Keratinocyte (primary cell): ENCODE measurements at regions not wholly inside any gene's neighbourhood (a gene's known extent, or its start where the extent isn't known, plus 50 kb on each side); places are given as distances from the start of the nearest gene placed in this dataset.

ENCODE experiments used
- DNase-seq: peaks from one replicate; pipeline ENCODE4 v3.0.0-alpha.2; 2011; ENCODE audit warnings: low read depth, missing footprints, low spot score
- FAIRE-seq: peaks from 2 replicates; lab custom pipeline; 2011; peaks lifted over from hg19 to GRCh38; lab: Jason Lieb, UNC
- H2AFZ ChIP-seq: 2 replicates; pipeline ENCODE4 v1.6.0; 2012; ENCODE audit warnings: low read length, control low read depth, inconsistent platforms; ENCODE audit not compliant: control insufficient read depth
- H3K27ac ChIP-seq: 2 replicates; pipeline ENCODE4 v1.5.1; 2011; ENCODE audit warnings: low read length; ENCODE audit not compliant: control insufficient read depth, insufficient read depth
- H3K27me3 ChIP-seq: 3 replicates; pipeline ENCODE4 v1.6.0; 2011; ENCODE audit warnings: low read length; ENCODE audit not compliant: control insufficient read depth, insufficient read depth; ENCODE audit errors: extremely low read depth
- H3K36me3 ChIP-seq, 2 experiments: 2 replicates in 1 of 2; 3 replicates in 1 of 2; pipeline ENCODE4 v1.5.1; 2011; ENCODE audit warnings: low read length in 2 of 2, mild to moderate bottlenecking in 1 of 2; ENCODE audit not compliant: control insufficient read depth in 2 of 2, insufficient read depth in 2 of 2; ENCODE audit errors: extremely low read depth in 1 of 2
- H3K4me1 ChIP-seq: 3 replicates; pipeline ENCODE4 v1.5.1; 2011; ENCODE audit warnings: low read length; ENCODE audit not compliant: control insufficient read depth, insufficient read depth; ENCODE audit errors: extremely low read depth
- H3K4me2 ChIP-seq: 3 replicates; pipeline ENCODE4 v1.6.0; 2011; ENCODE audit warnings: low read depth, low read length; ENCODE audit not compliant: control insufficient read depth, insufficient read depth; ENCODE audit errors: extremely low read depth
- H3K4me3 ChIP-seq, 3 experiments: fragments of 200-600 bp in 1 of 3; sonication (generic) in 1 of 3; 2 replicates in 2 of 3; 3 replicates in 1 of 3; pipeline ENCODE4 v1.5.1; 2011 to 2016; ENCODE audit warnings: low read length in 3 of 3, mild to moderate bottlenecking in 3 of 3, control low read depth in 2 of 3, inconsistent platforms in 1 of 3, low read depth in 1 of 3, mixed read lengths in 1 of 3, mixed run types in 1 of 3, moderate library complexity in 1 of 3; ENCODE audit not compliant: control insufficient read depth in 2 of 3, insufficient read depth in 2 of 3; ENCODE audit errors: extremely low read depth in 1 of 3
- H3K79me2 ChIP-seq: 2 replicates; pipeline ENCODE4 v1.6.0; 2012; ENCODE audit warnings: low read length; ENCODE audit not compliant: control insufficient read depth, insufficient read depth
- H3K9ac ChIP-seq: 3 replicates; pipeline ENCODE4 v1.6.0; 2011; ENCODE audit warnings: low read length; ENCODE audit not compliant: control insufficient read depth, insufficient read depth; ENCODE audit errors: extremely low read depth
- H3K9me1 ChIP-seq: 3 replicates; pipeline ENCODE4 v1.6.0; 2011; ENCODE audit warnings: low read length; ENCODE audit not compliant: control insufficient read depth, insufficient read depth; ENCODE audit errors: extremely low read depth
- H3K9me3 ChIP-seq: 2 replicates; pipeline ENCODE4 v1.5.1; 2012; ENCODE audit warnings: low read depth, low read length; ENCODE audit not compliant: control insufficient read depth
- H4K20me1 ChIP-seq: 3 replicates; pipeline ENCODE4 v1.6.0; 2011; ENCODE audit warnings: low read length; ENCODE audit not compliant: control insufficient read depth, insufficient read depth; ENCODE audit errors: extremely low read depth
- EZH2 ChIP-seq: IDR thresholded peaks from one replicate; pipeline ENCODE4 v1.6.1; 2012; ENCODE audit warnings: inconsistent platforms, mild to moderate bottlenecking, low read length, moderate library complexity
- dilution Hi-C: fragments of 300-500 bp; cut with MboI; formaldehyde crosslinking; loops from one replicate; pipeline ENCODE4 v1.7.0; 2020; ENCODE audit warnings: low sequenced_read_pairs; ENCODE audit not compliant: extremely low pct_ligation_motif_present
- TF ChIP-seq, protein P1 (sequence below), 3 experiments: IDR thresholded peaks in 1 of 3; conservative IDR thresholded peaks in 1 of 3; optimal IDR thresholded peaks in 1 of 3; 2 replicates in 2 of 3; 3 replicates in 1 of 3; pipeline versions ENCODE3 to v1.5.1; 2011; ENCODE audit warnings: low read length in 3 of 3, mild to moderate bottlenecking in 3 of 3, moderate library complexity in 2 of 3, control low read depth in 1 of 3, inconsistent platforms in 1 of 3; ENCODE audit not compliant: insufficient read depth in 2 of 3; ENCODE audit errors: extremely low read depth in 1 of 3

DNA sequence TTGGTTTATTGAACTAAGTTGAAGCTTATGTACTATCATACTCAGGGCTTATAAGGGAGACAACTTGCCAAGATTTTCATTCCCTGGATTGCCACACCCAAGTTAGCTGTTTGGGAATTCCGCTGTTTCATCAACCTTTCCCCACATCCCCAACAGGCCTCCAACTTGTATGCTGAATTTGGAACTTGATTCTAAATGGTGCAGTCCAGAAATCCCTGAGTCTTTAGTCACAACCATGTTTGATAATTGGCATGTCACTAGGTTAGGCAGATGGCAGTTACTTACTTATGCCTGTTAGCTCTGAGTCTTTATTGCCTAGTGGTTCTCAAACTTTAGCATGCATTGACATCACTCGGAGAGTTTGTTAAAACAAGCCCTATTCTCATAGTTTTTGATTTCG lies 135.4 kb upstream of the PRPS1L1 start:
- Histone ChIP-seq H3K36me3 (no peaks in the 10 kb centered on the region), H4K20me1 (no peaks in the 10 kb centered on the region), H3K27me3 (no peaks in the 10 kb centered on the region), H3K9me3 (no peaks in the 10 kb centered on the region), H3K4me2 (no peak overlapping the region), H3K9me1 (no peaks in the 10 kb centered on the region), H3K27ac (no peak overlapping the region), H3K9ac (no peak overlapping the region), H2AFZ (no peak overlapping the region), H3K79me2 (no peaks in the 10 kb centered on the region), H3K4me3 (no peak overlapping the region), H3K4me1 (no peaks in the 10 kb centered on the region)
- dilution Hi-C loops: no loop called here
- TF ChIP-seq, protein P1, sequence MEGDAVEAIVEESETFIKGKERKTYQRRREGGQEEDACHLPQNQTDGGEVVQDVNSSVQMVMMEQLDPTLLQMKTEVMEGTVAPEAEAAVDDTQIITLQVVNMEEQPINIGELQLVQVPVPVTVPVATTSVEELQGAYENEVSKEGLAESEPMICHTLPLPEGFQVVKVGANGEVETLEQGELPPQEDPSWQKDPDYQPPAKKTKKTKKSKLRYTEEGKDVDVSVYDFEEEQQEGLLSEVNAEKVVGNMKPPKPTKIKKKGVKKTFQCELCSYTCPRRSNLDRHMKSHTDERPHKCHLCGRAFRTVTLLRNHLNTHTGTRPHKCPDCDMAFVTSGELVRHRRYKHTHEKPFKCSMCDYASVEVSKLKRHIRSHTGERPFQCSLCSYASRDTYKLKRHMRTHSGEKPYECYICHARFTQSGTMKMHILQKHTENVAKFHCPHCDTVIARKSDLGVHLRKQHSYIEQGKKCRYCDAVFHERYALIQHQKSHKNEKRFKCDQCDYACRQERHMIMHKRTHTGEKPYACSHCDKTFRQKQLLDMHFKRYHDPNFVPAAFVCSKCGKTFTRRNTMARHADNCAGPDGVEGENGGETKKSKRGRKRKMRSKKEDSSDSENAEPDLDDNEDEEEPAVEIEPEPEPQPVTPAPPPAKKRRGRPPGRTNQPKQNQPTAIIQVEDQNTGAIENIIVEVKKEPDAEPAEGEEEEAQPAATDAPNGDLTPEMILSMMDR (optimal IDR thresholded peaks at IDR 0.05 in 1 of 3, IDR thresholded peaks at IDR 0.05 in 1 of 3, conservative IDR thresholded peaks at IDR 0.05 in 1 of 3; ENCODE audit: extremely low read depth in 1 of 3, insufficient read depth in 2 of 3, low read length in 3 of 3): no peak
- no peak for TF ChIP-seq EZH2
- FAIRE-seq (no peak), DNase-seq (no peak)

DNA sequence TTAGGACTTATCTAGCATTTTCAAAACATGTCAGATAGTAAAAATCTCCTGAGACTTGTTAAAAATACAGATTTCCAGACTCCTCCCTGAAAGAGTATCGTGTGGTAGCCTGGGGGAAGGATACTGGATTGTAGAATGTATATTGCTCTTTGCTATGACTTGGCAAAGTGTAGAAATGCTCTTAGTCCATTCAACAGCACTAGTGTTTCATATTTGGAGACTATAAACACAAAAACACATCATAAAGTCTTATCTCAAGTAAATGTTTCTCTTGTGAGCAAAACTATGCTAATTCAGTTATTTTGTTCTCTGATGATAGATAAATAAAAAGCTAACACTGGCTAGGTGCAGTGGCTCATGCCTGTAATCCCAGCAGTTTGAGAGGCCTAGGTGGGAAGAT lies 137.5 kb upstream of the PRPS1L1 start:
- TF ChIP-seq, protein P1 (optimal IDR thresholded peaks at IDR 0.05 in 1 of 3, IDR thresholded peaks at IDR 0.05 in 1 of 3, conservative IDR thresholded peaks at IDR 0.05 in 1 of 3; ENCODE audit: extremely low read depth in 1 of 3, insufficient read depth in 2 of 3, low read length in 3 of 3): no peak
- no peak for TF ChIP-seq EZH2
- FAIRE-seq: no peak
- Histone ChIP-seq H3K27me3 (no peaks in the 10 kb centered on the region), H3K79me2 (no peaks in the 10 kb centered on the region), H3K27ac (no peak overlapping the region), H3K9me1 (no peaks in the 10 kb centered on the region), H4K20me1 (no peaks in the 10 kb centered on the region), H3K4me3 (no peak overlapping the region), H2AFZ (no peak overlapping the region), H3K9ac (no peak overlapping the region), H3K4me2 (no peak overlapping the region), H3K9me3 (no peaks in the 10 kb centered on the region), H3K4me1 (no peaks in the 10 kb centered on the region), H3K36me3 (no peaks in the 10 kb centered on the region)
- no peak for DNase-seq
- dilution Hi-C loops: no loop called here
